Parathyroid adenoma (tissue), 2 donors: ENCODE measurements at regions not wholly inside any gene's neighbourhood (a gene's known extent, or its start where the extent isn't known, plus 50 kb on each side); places are given as distances from the start of the nearest gene placed in this dataset.

Source experiments
- H2AFZ ChIP-seq: fragments of 300-600 bp; sonication (generic); one replicate; pipeline ENCODE4 v1.7.0; 2017; ENCODE audit warnings: antibody characterized with exemption, mild to moderate bottlenecking
- H3K27ac ChIP-seq: fragments of 300-600 bp; sonication (generic); one replicate; pipeline ENCODE4 v1.7.0; 2017
- H3K27me3 ChIP-seq: fragments of 300-600 bp; sonication (generic); one replicate; pipeline ENCODE4 v1.7.0; 2017; ENCODE audit warnings: low read length; ENCODE audit not compliant: control insufficient read depth, insufficient read depth
- H3K36me3 ChIP-seq: fragments of 300-600 bp; sonication (generic); one replicate; pipeline ENCODE4 v1.7.0; 2017; ENCODE audit warnings: low read length; ENCODE audit not compliant: control insufficient read depth, insufficient read depth
- H3K4me1 ChIP-seq: fragments of 300-600 bp; sonication (generic); one replicate; pipeline ENCODE4 v1.7.0; 2017; ENCODE audit warnings: control low read depth
- H3K4me2 ChIP-seq: fragments of 300-600 bp; sonication (generic); one replicate; pipeline ENCODE4 v1.7.0; 2017; ENCODE audit warnings: low read length
- H3K4me3 ChIP-seq: fragments of 300-600 bp; sonication (generic); one replicate; pipeline ENCODE4 v1.7.0; 2017; ENCODE audit warnings: low read depth, low read length
- H3K79me2 ChIP-seq: fragments of 300-600 bp; sonication (generic); one replicate; pipeline ENCODE4 v1.7.0; 2017; ENCODE audit warnings: control low read depth
- H3K9ac ChIP-seq: fragments of 300-600 bp; sonication (generic); one replicate; pipeline ENCODE4 v1.7.0; 2017; ENCODE audit warnings: mild to moderate bottlenecking
- H3K9me3 ChIP-seq: fragments of 300-600 bp; sonication (generic); one replicate; pipeline ENCODE4 v1.7.0; 2017; ENCODE audit warnings: low read length; ENCODE audit not compliant: control insufficient read depth
- TF ChIP-seq, protein P1 (sequence below): fragments of 300-600 bp; sonication (generic); IDR thresholded peaks from one replicate; pipeline ENCODE4 v1.7.0; 2017; ENCODE audit warnings: antibody characterized with exemption, mild to moderate bottlenecking
- donor health status: primary hyperparathyroidism.

DNA sequence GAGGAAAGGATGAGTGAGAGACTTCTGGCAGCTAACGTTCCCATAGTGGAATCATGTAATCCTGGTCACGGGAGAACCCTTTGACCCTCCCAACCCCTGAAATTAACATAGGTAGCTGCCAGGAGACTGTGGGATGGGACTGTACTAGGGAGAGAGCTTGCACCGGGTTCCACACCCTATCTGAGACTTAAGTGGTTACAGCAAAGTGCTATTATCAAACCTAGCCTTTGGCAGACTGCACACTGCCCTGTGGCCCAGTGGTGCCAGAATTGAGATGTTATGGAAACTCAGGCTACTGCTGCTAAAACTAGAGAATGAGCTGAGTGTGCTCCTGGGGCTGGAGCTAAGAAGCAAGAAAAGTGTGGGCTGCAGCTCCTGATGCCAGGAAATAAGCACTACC, 79.6 kb upstream of the PDC start:
- Histone ChIP-seq H3K9ac (no peak overlapping the region), H3K79me2 (no peaks in the 10 kb centered on the region), H3K4me3 (no peak overlapping the region), H3K27me3 (no peaks in the 10 kb centered on the region), H3K4me1 (no peaks in the 10 kb centered on the region), H3K4me2 (no peak overlapping the region), H3K27ac (no peak overlapping the region), H3K9me3 (no peaks in the 10 kb centered on the region), H3K36me3 (no peaks in the 10 kb centered on the region), H2AFZ (no peak overlapping the region)
- TF ChIP-seq, protein P1, sequence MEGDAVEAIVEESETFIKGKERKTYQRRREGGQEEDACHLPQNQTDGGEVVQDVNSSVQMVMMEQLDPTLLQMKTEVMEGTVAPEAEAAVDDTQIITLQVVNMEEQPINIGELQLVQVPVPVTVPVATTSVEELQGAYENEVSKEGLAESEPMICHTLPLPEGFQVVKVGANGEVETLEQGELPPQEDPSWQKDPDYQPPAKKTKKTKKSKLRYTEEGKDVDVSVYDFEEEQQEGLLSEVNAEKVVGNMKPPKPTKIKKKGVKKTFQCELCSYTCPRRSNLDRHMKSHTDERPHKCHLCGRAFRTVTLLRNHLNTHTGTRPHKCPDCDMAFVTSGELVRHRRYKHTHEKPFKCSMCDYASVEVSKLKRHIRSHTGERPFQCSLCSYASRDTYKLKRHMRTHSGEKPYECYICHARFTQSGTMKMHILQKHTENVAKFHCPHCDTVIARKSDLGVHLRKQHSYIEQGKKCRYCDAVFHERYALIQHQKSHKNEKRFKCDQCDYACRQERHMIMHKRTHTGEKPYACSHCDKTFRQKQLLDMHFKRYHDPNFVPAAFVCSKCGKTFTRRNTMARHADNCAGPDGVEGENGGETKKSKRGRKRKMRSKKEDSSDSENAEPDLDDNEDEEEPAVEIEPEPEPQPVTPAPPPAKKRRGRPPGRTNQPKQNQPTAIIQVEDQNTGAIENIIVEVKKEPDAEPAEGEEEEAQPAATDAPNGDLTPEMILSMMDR: no peak

DNA sequence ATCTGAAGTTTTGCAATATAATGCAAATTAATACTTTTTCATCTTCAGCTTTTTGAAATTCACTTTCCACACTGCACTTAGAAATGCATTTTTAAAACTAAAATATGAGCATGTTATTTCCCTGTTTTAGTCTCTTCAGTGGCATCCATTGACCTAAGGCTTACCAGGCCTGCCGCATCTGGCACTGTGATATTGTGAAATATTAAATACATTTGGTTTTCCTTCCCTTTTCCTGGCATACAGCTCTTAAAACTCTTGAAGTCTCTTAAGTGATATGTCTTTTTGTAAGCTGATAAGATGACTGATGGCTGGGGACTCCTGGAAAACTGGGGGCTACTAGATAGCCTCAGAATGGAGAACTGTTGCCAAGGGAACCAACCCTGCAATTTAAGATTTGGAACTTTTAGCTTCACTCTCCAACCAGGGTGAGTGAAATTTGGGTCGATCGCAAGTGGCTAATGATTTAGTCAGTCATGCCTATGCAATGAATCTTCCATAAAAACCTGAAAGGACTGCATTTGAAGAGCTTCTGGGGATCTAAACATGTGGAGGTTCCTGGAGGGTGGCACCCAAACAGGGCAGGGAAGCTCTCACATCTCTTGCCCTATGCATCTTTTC, 75.5 kb upstream of the PDC start:
- Histone ChIP-seq H3K36me3 (no peaks in the 10 kb centered on the region), H3K4me2 (no peak overlapping the region), H3K27me3 (no peaks in the 10 kb centered on the region), H3K27ac (no peak overlapping the region), H3K4me1 (no peaks in the 10 kb centered on the region), H2AFZ (no peak overlapping the region), H3K79me2 (no peaks in the 10 kb centered on the region), H3K4me3 (no peak overlapping the region), H3K9me3 (no peaks in the 10 kb centered on the region), H3K9ac (no peak overlapping the region)
- TF ChIP-seq, protein P1: no peak

DNA sequence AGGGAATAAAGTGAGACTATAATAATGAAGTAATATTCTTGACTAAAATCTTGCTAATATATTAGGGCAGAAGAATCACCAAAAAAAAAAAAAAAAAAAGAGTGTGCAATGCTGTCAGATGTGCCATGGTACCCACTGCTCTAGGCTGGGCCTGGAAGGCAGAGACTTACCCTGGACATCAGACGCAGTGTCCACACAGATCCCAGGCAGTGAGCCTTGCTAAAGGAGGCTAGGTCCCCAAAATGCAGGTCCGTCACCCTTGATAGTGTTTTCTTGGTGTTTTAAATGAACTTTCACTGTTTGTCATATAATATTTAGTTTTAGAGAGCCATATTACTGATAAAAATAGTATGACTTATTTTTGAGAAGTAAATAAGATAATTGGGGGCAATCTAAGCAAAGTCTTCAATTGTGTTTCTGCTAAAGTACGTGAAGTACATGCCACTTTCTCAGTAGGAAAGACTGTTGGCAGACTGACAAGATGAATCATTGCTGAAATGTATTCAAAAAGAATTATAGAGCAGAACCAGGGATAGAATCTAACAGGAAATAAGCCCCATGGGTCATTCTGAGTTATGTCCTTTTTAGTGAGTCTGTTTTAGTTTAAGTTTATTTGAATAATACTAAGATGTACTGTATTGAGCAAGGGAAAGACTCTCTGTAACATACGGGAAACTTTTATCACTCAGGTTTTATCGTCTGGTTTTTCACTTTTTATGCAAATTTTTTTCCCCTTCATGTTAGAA, 74.6 kb upstream of the PDC start:
- Histone ChIP-seq H3K4me2 (no peak overlapping the region), H3K4me1 (no peaks in the 10 kb centered on the region), H3K27me3 (no peaks in the 10 kb centered on the region), H3K9ac (no peak overlapping the region), H2AFZ (no peak overlapping the region), H3K36me3 (no peaks in the 10 kb centered on the region), H3K79me2 (no peaks in the 10 kb centered on the region), H3K9me3 (no peaks in the 10 kb centered on the region), H3K27ac (no peak overlapping the region), H3K4me3 (no peak overlapping the region)
- TF ChIP-seq, protein P1: no peak

DNA sequence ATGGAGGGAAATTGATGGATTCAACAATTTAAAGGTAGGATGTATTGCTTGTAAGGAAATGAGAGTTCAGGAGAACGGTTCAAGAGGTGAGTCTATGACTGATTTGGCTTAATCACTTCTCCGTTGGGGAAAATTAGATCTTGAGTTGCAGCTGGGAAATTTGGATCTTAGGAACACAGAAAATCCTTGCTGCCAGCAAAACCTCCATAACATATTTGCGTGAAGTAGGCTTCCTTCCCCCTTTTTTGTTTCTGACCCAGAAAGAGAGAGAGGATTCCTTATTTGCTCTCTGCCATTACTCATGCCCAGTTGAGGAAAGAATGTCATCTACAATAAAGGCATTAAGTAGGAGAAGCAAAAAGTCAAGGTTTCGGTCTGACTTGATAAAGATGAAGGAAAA, 73.5 kb upstream of the PDC start:
- no peak overlapping the region for H3K9ac ChIP-seq
- no peaks in the 10 kb centered on the region for H3K36me3 ChIP-seq
- no peak overlapping the region for H3K4me3 ChIP-seq
- no peaks in the 10 kb centered on the region for H3K4me1 ChIP-seq
- no peaks in the 10 kb centered on the region for H3K9me3 ChIP-seq
- TF ChIP-seq, protein P1: no peak
- no peak overlapping the region for H3K4me2 ChIP-seq
- no peaks in the 10 kb centered on the region for H3K27me3 ChIP-seq
- no peak overlapping the region for H3K27ac ChIP-seq
- no peak overlapping the region for H2AFZ ChIP-seq
- no peaks in the 10 kb centered on the region for H3K79me2 ChIP-seq

DNA sequence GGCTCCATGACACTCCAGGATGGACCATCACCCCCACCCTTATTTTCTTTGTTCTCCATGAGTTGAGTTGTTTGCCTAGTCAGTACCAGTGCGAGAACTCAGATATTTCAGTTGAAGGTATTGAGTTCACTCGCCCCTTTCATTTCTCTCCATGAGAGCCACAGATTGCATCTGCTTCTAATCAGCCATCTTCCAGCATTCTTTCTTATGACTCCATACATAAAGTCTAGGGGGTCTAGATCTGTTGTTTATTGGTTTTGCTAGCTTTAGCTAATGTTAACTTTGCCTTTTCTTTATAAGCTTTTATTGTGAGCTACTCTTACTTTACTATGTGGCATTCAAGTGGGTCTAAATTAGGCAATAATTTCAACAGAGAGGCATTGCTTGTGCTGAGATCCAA, 71.6 kb upstream of the PDC start:
- Histone ChIP-seq H3K27ac (no peak overlapping the region), H3K27me3 (no peaks in the 10 kb centered on the region), H3K4me2 (no peak overlapping the region), H3K4me3 (no peak overlapping the region), H3K36me3 (no peaks in the 10 kb centered on the region), H3K9ac (no peak overlapping the region), H3K9me3 (no peaks in the 10 kb centered on the region), H2AFZ (no peak overlapping the region), H3K4me1 (no peaks in the 10 kb centered on the region), H3K79me2 (no peaks in the 10 kb centered on the region)
- TF ChIP-seq, protein P1: no peak
